HCT116 (cell line): ENCODE measurements at regions not wholly inside any gene's neighbourhood (a gene's known extent, or its start where the extent isn't known, plus 50 kb on each side); places are given as distances from the start of the nearest gene placed in this dataset.

Source experiments
- ATAC-seq: fragments of 200-7000 bp; cut with Tn5 transposase; 2 replicates; pipeline ENCODE4 v1.9.1; 2020; ENCODE audit warnings: mild to moderate bottlenecking, moderate library complexity
- BruUV-seq: library from RNA; stranded (reverse); fragments of 400-500 nt; replicated peaks from 2 replicates; lab custom pipeline; 2021; lab: Mats Ljungman, UMichigan
- CTCF ChIA-PET: fragments of 300-600 bp; sonication (Branson Sonifier 250); formaldehyde crosslinking; loops from one replicate; lab custom pipeline; 2021; ENCODE audit warnings: antibody characterized with exemption; lab: Charles Lee
- POLR2A ChIA-PET: fragments of 300-600, 350-600 bp; sonication (Branson Sonifier 250); formaldehyde crosslinking; loops from one replicate; lab custom pipeline; 2021; ENCODE audit warnings: antibody characterized with exemption; lab: Charles Lee
- RAD21 ChIA-PET, 2 experiments: fragments of 300-600 bp; sonication (Branson Sonifier 250); formaldehyde crosslinking; loops; one replicate each; lab custom pipeline; 2023; ENCODE audit warnings: low total read pairs in 2 of 2; ENCODE audit not compliant: uncharacterized antibody in 2 of 2, unreplicated experiment in 2 of 2, low non-redundant PET in 1 of 2; lab: Charles Lee
- DNase-seq: peaks from one replicate; pipeline ENCODE4 v3.0.0-alpha.2; 2010; ENCODE audit warnings: low read depth, low spot score
- H2AFZ ChIP-seq: fragments of 200-600 bp; shearing (Covaris generic), sonication (generic); 2 replicates; pipeline ENCODE4 v1.6.1; 2017; ENCODE audit warnings: low read depth, mixed run types, mixed read lengths, antibody characterized with exemption, low read length; ENCODE audit not compliant: poor library complexity, severe bottlenecking
- H3K27ac ChIP-seq: 2 replicates; pipeline ENCODE4 v1.5.1; 2012; ENCODE audit warnings: low read depth, low read length
- H3K27me3 ChIP-seq: fragments of 200-600 bp; sonication (generic); 2 replicates; pipeline ENCODE4 v1.6.1; 2016; ENCODE audit warnings: mixed run types, low read length, mixed read lengths; ENCODE audit not compliant: insufficient read depth
- H3K36me3 ChIP-seq, 2 experiments: fragments of 200-500 bp in 1 of 2; fragments of 200-600 bp in 1 of 2; sonication (Bioruptor generic) in 1 of 2; sonication (generic) in 1 of 2; 2 replicates each; pipeline versions ENCODE4 v1.5.1 to v1.6.1; 2014 to 2016; ENCODE audit warnings: low read length in 2 of 2, inconsistent platforms in 1 of 2, mixed read lengths in 1 of 2, mixed run types in 1 of 2; ENCODE audit not compliant: insufficient read depth in 2 of 2, control insufficient read depth in 1 of 2
- H3K4me1 ChIP-seq, 2 experiments: fragments of 200-600 bp in 1 of 2; sonication (generic) in 1 of 2; 2 replicates each; pipeline versions ENCODE4 v1.5.1 to v1.6.1; 2012 to 2017; ENCODE audit warnings: low read length in 2 of 2, inconsistent platforms in 1 of 2, mild to moderate bottlenecking in 1 of 2, mixed read lengths in 1 of 2, mixed run types in 1 of 2, moderate library complexity in 1 of 2; ENCODE audit not compliant: insufficient read depth in 2 of 2, control insufficient read depth in 1 of 2
- H3K4me2 ChIP-seq: fragments of 200-600 bp; sonication (generic); 2 replicates; pipeline ENCODE4 v1.6.1; 2017; ENCODE audit warnings: mixed run types, low read length, mixed read lengths
- H3K4me3 ChIP-seq, 2 experiments: fragments of 200-600 bp in 1 of 2; sonication (generic) in 1 of 2; replicated peaks in 1 of 2; 2 replicates each; pipeline ENCODE4 v1.5.1; 2011 to 2016; ENCODE audit warnings: low read length in 2 of 2, control low read depth in 1 of 2, low read depth in 1 of 2, mild to moderate bottlenecking in 1 of 2, mixed read lengths in 1 of 2, mixed run types in 1 of 2
- H3K79me2 ChIP-seq: fragments of 200-600 bp; sonication (generic); 2 replicates; pipeline ENCODE4 v1.6.1; 2017; ENCODE audit warnings: mild to moderate bottlenecking, mixed run types, low read length, moderate library complexity, mixed read lengths; ENCODE audit not compliant: insufficient read depth
- H3K9ac ChIP-seq: fragments of 200-600 bp; sonication (generic); 2 replicates; pipeline ENCODE4 v1.6.1; 2016; ENCODE audit warnings: low read length, mixed read lengths
- H3K9me2 ChIP-seq: fragments of 200-600 bp; sonication (generic), shearing (Covaris generic); 2 replicates; pipeline ENCODE4 v1.6.1; 2017; ENCODE audit warnings: mixed run types, mild to moderate bottlenecking, moderate library complexity; ENCODE audit not compliant: insufficient read depth
- H3K9me3 ChIP-seq, 2 experiments: fragments of 200-500 bp in 1 of 2; fragments of 200-600 bp in 1 of 2; sonication (Bioruptor generic) in 1 of 2; sonication (generic) in 1 of 2; 2 replicates each; pipeline ENCODE4 v1.6.1; 2014 to 2017; ENCODE audit warnings: low read length in 2 of 2, mixed read lengths in 2 of 2, inconsistent platforms in 1 of 2, low read depth in 1 of 2, mild to moderate bottlenecking in 1 of 2, mixed run types in 1 of 2, moderate library complexity in 1 of 2; ENCODE audit not compliant: control insufficient read depth in 1 of 2, insufficient read depth in 1 of 2
- H4K20me1 ChIP-seq: fragments of 200-600 bp; sonication (generic), shearing (Covaris generic); 2 replicates; pipeline ENCODE4 v1.6.1; 2017; ENCODE audit warnings: mixed run types, mild to moderate bottlenecking, moderate library complexity; ENCODE audit not compliant: insufficient read depth
- CBX3 ChIP-seq: IDR thresholded peaks from 2 replicates; pipeline ENCODE4 v1.6.1; 2012; ENCODE audit warnings: low read depth
- CEBPB ChIP-seq: IDR thresholded peaks from 2 replicates; pipeline ENCODE4 v1.6.1; 2012; ENCODE audit warnings: low read depth
- ELF1 ChIP-seq: IDR thresholded peaks from 2 replicates; pipeline ENCODE4 v1.6.1; 2012; ENCODE audit warnings: low read depth, borderline replicate concordance
- EZH2 ChIP-seq: fragments of 200-600 bp; sonication (generic); IDR thresholded peaks from 2 replicates; pipeline ENCODE4 v1.6.1; 2017; ENCODE audit warnings: antibody characterized with exemption, mixed run types
- EZH2phosphoT487 ChIP-seq: fragments of 200-600 bp; IDR thresholded peaks from 2 replicates; pipeline ENCODE4 v1.6.1; 2018; ENCODE audit warnings: antibody characterized with exemption, borderline replicate concordance
- FOSL1 ChIP-seq: IDR thresholded peaks from 2 replicates; pipeline ENCODE4 v1.6.1; 2012; ENCODE audit warnings: low read depth
- POLR2A ChIP-seq: IDR thresholded peaks from 2 replicates; pipeline ENCODE4 v1.7.0; 2011; ENCODE audit warnings: borderline replicate concordance; ENCODE audit not compliant: insufficient read depth, insufficient read length; ENCODE audit errors: extremely low read depth
- POLR2AphosphoS5 ChIP-seq: IDR thresholded peaks from 2 replicates; pipeline ENCODE4 v1.6.1; 2011; ENCODE audit warnings: mild to moderate bottlenecking, low read depth, low read length, moderate library complexity
- SIN3A ChIP-seq: IDR thresholded peaks from 2 replicates; pipeline ENCODE4 v1.6.1; 2012; ENCODE audit warnings: low read depth
- SP1 ChIP-seq: IDR thresholded peaks from 2 replicates; pipeline ENCODE4 v1.6.1; 2012; ENCODE audit warnings: low read depth
- TCF7L2 ChIP-seq: IDR thresholded peaks from 2 replicates; pipeline ENCODE4 v1.7.0; 2011; ENCODE audit warnings: borderline replicate concordance, inconsistent platforms; ENCODE audit not compliant: insufficient read depth, insufficient read length; ENCODE audit errors: extremely low read depth
- YY1 ChIP-seq: IDR thresholded peaks from 2 replicates; pipeline ENCODE4 v1.6.1; 2011; ENCODE audit warnings: low read length, low read depth, moderate library complexity, mild to moderate bottlenecking; ENCODE audit not compliant: insufficient replicate concordance; ENCODE audit errors: extremely low read depth
- ZBTB33 ChIP-seq: IDR thresholded peaks from 2 replicates; pipeline ENCODE4 v1.6.1; 2011; ENCODE audit warnings: mild to moderate bottlenecking, low read length, moderate library complexity; ENCODE audit not compliant: insufficient replicate concordance; ENCODE audit errors: extremely low read depth
- ZFX ChIP-seq: fragments of 450-650 bp; IDR thresholded peaks from 2 replicates; pipeline ENCODE4 v1.6.1; 2017
- intact Hi-C: fragments of 100-400 bp; cut with micrococcal nuclease; formaldehyde crosslinking; loops from 2 replicates; pipeline ENCODE4 v1.10.0; 2022
- TF ChIP-seq, protein P1 (sequence below): IDR thresholded peaks from 2 replicates; pipeline ENCODE4 v1.6.1; 2012; ENCODE audit warnings: low read depth

DNA sequence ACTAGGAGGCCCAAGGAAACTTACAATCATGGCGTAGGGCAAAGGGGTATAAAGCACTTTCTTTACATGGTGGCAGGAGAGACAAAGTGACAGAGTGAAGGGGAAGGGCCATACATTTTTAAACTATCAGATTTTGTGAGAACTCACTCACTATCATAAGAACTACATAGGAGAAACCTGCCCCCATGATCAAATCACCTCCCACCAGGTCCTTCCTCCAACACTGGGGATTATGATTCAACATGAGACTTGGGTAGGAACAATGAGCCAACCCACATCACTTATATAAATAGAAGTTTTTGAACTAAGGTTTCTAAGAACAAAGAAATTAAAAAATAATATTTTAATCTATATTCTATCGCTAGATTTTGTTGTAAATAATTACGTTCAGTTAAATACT is 460.3 kb upstream of the TYRP1 start:
- H3K9me3 ChIP-seq, result peaks cover 0 to 24% of the 10 kb centered on the region in 2 experiments; a peak in 3 of 4 replicates
- ChIA-PET RAD21 (no interaction called here), POLR2A (no interaction called here)
- H3K27ac ChIP-seq, result no peak overlapping the region
- ATAC-seq, result no peak
- no TSS peak for BruUV-seq
- H3K9ac ChIP-seq, result no peak overlapping the region
- no peaks in the 10 kb centered on the region for H3K79me2 ChIP-seq
- no peaks in the 10 kb centered on the region for H4K20me1 ChIP-seq
- H2AFZ ChIP-seq, result no peak overlapping the region
- no peaks in the 10 kb centered on the region for H3K36me3 ChIP-seq
- no peak overlapping the region for H3K4me2 ChIP-seq
- no peaks in the 10 kb centered on the region for H3K4me1 ChIP-seq
- H3K9me2 ChIP-seq, result no peaks in the 10 kb centered on the region
- H3K4me3 ChIP-seq, result no peak overlapping the region
- no peak for TF ChIP-seq SP1
- no peak for TF ChIP-seq POLR2A
- TF ChIP-seq YY1, result no peak
- TF ChIP-seq, protein P1, sequence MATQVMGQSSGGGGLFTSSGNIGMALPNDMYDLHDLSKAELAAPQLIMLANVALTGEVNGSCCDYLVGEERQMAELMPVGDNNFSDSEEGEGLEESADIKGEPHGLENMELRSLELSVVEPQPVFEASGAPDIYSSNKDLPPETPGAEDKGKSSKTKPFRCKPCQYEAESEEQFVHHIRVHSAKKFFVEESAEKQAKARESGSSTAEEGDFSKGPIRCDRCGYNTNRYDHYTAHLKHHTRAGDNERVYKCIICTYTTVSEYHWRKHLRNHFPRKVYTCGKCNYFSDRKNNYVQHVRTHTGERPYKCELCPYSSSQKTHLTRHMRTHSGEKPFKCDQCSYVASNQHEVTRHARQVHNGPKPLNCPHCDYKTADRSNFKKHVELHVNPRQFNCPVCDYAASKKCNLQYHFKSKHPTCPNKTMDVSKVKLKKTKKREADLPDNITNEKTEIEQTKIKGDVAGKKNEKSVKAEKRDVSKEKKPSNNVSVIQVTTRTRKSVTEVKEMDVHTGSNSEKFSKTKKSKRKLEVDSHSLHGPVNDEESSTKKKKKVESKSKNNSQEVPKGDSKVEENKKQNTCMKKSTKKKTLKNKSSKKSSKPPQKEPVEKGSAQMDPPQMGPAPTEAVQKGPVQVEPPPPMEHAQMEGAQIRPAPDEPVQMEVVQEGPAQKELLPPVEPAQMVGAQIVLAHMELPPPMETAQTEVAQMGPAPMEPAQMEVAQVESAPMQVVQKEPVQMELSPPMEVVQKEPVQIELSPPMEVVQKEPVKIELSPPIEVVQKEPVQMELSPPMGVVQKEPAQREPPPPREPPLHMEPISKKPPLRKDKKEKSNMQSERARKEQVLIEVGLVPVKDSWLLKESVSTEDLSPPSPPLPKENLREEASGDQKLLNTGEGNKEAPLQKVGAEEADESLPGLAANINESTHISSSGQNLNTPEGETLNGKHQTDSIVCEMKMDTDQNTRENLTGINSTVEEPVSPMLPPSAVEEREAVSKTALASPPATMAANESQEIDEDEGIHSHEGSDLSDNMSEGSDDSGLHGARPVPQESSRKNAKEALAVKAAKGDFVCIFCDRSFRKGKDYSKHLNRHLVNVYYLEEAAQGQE, result no peak
- TF ChIP-seq EZH2phosphoT487, result no peak
- no peak for TF ChIP-seq CEBPB
- no peak for TF ChIP-seq POLR2AphosphoS5
- no peak for TF ChIP-seq SIN3A
- TF ChIP-seq EZH2, result no peak
- TF ChIP-seq ZBTB33, result no peak
- no peak for TF ChIP-seq ZFX
- TF ChIP-seq CBX3, result no peak
- TF ChIP-seq FOSL1, result no peak
- TF ChIP-seq TCF7L2, result no peak
- no peak for TF ChIP-seq ELF1
- TF ChIP-seq, all 23 proteins: peak for 0
- CTCF ChIA-PET, result no interaction called here
- DNase-seq, result no peak
- intact Hi-C loops, result no loop called here
- no peaks in the 10 kb centered on the region for H3K27me3 ChIP-seq
